HEK293 (cell line): ENCODE measurements at regions not wholly inside any gene's neighbourhood (a gene's known extent, or its start where the extent isn't known, plus 50 kb on each side); places are given as distances from the start of the nearest gene placed in this dataset.

Source experiments
- MYNN ChIP-seq: fragments of 450-650 bp; formaldehyde crosslinking; IDR thresholded peaks from 2 replicates; pipeline ENCODE4 v1.5.1; 2016; ENCODE audit warnings: missing biosample characterization, missing genetic modification characterization, borderline replicate concordance
- ZFP69B ChIP-seq: fragments of 450-650 bp; formaldehyde crosslinking; IDR thresholded peaks from 2 replicates; pipeline ENCODE4 v1.5.1; 2016; ENCODE audit warnings: missing biosample characterization, missing genetic modification characterization
- ZNF114 ChIP-seq: fragments of 450-650 bp; formaldehyde crosslinking; IDR thresholded peaks from 2 replicates; pipeline ENCODE4 v1.5.0; 2017; ENCODE audit warnings: missing biosample characterization, missing genetic modification characterization
- ZNF19 ChIP-seq: fragments of 450-650 bp; formaldehyde crosslinking; IDR thresholded peaks from 2 replicates; pipeline ENCODE4; 2016; ENCODE audit warnings: missing biosample characterization, missing genetic modification characterization, low read depth
- ZNF274 ChIP-seq, 2 experiments: fragments of 200-500 bp in 1 of 2; fragments of 450-650 bp in 1 of 2; sonication (Bioruptor generic) in 1 of 2; formaldehyde crosslinking in 1 of 2; IDR thresholded peaks; 2 replicates each; pipeline versions ENCODE4 v1.5.1 to v1.6.1; 2014 to 2016; ENCODE audit warnings: borderline replicate concordance in 1 of 2, inconsistent platforms in 1 of 2, low read length in 1 of 2, missing biosample characterization in 1 of 2, missing genetic modification characterization in 1 of 2
- ZNF404 ChIP-seq: fragments of 450-650 bp; formaldehyde crosslinking; IDR thresholded peaks from 2 replicates; pipeline ENCODE4 v1.5.1; 2017; ENCODE audit warnings: missing biosample characterization, missing genetic modification characterization
- ZNF548 ChIP-seq: fragments of 450-650 bp; formaldehyde crosslinking; IDR thresholded peaks from 2 replicates; pipeline ENCODE4 v1.5.1; 2016; ENCODE audit warnings: missing biosample characterization, missing genetic modification characterization
- ZSCAN5A ChIP-seq: fragments of 450-650 bp; formaldehyde crosslinking; IDR thresholded peaks from 2 replicates; pipeline ENCODE4 v1.5.1; 2016; ENCODE audit warnings: missing biosample characterization, missing genetic modification characterization

DNA sequence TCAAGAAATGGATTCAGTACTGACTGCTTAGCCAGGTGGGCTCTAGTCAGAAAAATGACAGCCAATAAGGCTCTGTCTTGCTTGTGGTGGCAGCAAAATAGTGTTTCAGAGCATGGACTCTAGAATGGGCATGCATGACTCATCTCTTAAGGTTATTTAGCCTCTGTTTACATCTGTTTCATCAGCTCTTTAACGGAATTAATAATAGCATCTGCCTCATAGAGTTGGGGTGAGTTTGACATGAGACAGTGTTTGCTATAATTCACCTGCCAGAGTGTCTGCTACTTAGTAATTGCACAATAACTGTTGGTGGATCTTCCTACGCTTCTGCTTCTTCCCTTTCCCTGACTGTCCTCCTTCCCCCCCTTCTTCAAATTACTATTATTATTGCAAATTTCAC, 350.4 kb upstream of the SEMA6D start:
- TF ChIP-seq MYNN (tag by site-specific recombination) (no peak), ZNF548 (tag by site-specific recombination) (no peak), ZFP69B (tag by site-specific recombination) (no peak), ZSCAN5A (tag by site-specific recombination) (no peak), ZNF114 (tag by site-specific recombination) (no peak), ZNF19 (tag by site-specific recombination) (no peak), ZNF274 (IDR thresholded peaks at IDR 0.05; ENCODE audit: low read length) (no peak), ZNF274 (tag by site-specific recombination; IDR thresholded peaks at IDR 0.05; ENCODE audit: borderline replicate concordance) (no peak), ZNF404 (tag by site-specific recombination) (no peak)
